Vagina (tissue), 2 donors: ENCODE measurements at regions not wholly inside any gene's neighbourhood (a gene's known extent, or its start where the extent isn't known, plus 50 kb on each side); places are given as distances from the start of the nearest gene placed in this dataset.

ENCODE experiments used
- CTCF ChIP-seq, 3 experiments: fragments of 450-650 bp in 2 of 3; fragments of 200-600 bp in 1 of 3; sonication (generic) in 1 of 3; IDR thresholded peaks; one replicate each; pipeline ENCODE4 v1.5.1; 2017 to 2019; ENCODE audit warnings: antibody characterized with exemption in 3 of 3, mild to moderate bottlenecking in 2 of 3, moderate library complexity in 2 of 3
- POLR2A ChIP-seq, 2 donors: fragments of 450-650 bp; IDR thresholded peaks; one replicate each; pipeline ENCODE4 v1.6.1; 2017; ENCODE audit warnings: antibody characterized with exemption in 2 of 2, mild to moderate bottlenecking in 2 of 2, moderate library complexity in 2 of 2
- POLR2AphosphoS5 ChIP-seq, 2 donors: sonication (generic); formaldehyde crosslinking; IDR thresholded peaks; one replicate each; pipeline ENCODE4 v1.9.0; 2017; ENCODE audit warnings: antibody characterized with exemption in 2 of 2, mild to moderate bottlenecking in 2 of 2, low read depth in 1 of 2; ENCODE audit not compliant: insufficient read depth in 1 of 2

- TF ChIP-seq CTCF (IDR thresholded peaks at IDR 0.05) (no peak), POLR2A (IDR thresholded peaks at IDR 0.05) (no peak), POLR2AphosphoS5 (IDR thresholded peaks at IDR 0.05; ENCODE audit: insufficient read depth in 1 of 2, low read depth in 1 of 2) (no peak)
Measured at GRCh38 chr2:133839677-133840076, 271.4 kb upstream of the NCKAP5 start.
